Kidney epithelial cell (primary cell): ENCODE measurements at regions not wholly inside any gene's neighbourhood (a gene's known extent, or its start where the extent isn't known, plus 50 kb on each side); places are given as distances from the start of the nearest gene placed in this dataset.
A peak's percentile ranks its signal among the peaks of the same experiment; 100 is the strongest.

Source experiments
- DNase-seq: peaks from one replicate; pipeline ENCODE4 v3.0.0-alpha.2; 2010; ENCODE audit warnings: low read depth
- H3K27me3 ChIP-seq: 2 replicates; pipeline ENCODE4 v1.6.0; 2011; ENCODE audit warnings: low read length; ENCODE audit not compliant: control insufficient read depth, insufficient read depth
- H3K36me3 ChIP-seq: 2 replicates; pipeline ENCODE4 v1.5.1; 2011; ENCODE audit warnings: low read length; ENCODE audit not compliant: control insufficient read depth, insufficient read depth
- H3K4me3 ChIP-seq: 2 replicates; pipeline ENCODE4 v1.5.1; 2011; ENCODE audit warnings: low read depth, mild to moderate bottlenecking, control low read depth, low read length
- CTCF ChIP-seq: IDR thresholded peaks from 2 replicates; pipeline ENCODE4 v1.5.1; 2011; ENCODE audit warnings: mild to moderate bottlenecking, moderate library complexity, low read length, control low read depth, inconsistent platforms; ENCODE audit not compliant: insufficient read depth, poor library complexity, severe bottlenecking

DNA sequence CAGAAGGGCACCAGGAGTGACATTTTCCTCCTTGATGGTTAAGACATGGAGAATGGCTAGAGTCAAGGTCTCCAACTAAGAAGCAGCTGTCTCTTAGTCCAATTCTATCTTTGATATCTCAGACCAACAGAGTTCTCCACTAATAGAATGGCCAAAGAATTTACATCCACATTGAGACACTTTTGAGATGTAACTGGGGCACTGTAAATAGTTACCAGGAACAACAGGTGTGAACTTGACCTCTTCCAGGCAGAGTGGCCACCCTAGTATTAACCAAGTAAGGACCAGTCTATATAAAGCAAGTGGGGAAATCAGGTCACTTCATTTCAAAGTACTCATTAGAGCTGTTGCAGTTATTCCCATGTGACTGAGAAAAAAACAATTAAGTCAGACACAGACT, 159.7 kb upstream of the RAD23B start:
- no peak for DNase-seq
- Histone ChIP-seq H3K27me3 (peaks cover 4% of the 10 kb centered on the region), H3K4me3 (no peak overlapping the region), H3K36me3 (no peaks in the 10 kb centered on the region)
- TF ChIP-seq CTCF, result no peak

GRCh38 chr9:107127608-107128007, 155.5 kb upstream of the RAD23B start:
- no peak for DNase-seq
- TF ChIP-seq CTCF, result no peak

DNA sequence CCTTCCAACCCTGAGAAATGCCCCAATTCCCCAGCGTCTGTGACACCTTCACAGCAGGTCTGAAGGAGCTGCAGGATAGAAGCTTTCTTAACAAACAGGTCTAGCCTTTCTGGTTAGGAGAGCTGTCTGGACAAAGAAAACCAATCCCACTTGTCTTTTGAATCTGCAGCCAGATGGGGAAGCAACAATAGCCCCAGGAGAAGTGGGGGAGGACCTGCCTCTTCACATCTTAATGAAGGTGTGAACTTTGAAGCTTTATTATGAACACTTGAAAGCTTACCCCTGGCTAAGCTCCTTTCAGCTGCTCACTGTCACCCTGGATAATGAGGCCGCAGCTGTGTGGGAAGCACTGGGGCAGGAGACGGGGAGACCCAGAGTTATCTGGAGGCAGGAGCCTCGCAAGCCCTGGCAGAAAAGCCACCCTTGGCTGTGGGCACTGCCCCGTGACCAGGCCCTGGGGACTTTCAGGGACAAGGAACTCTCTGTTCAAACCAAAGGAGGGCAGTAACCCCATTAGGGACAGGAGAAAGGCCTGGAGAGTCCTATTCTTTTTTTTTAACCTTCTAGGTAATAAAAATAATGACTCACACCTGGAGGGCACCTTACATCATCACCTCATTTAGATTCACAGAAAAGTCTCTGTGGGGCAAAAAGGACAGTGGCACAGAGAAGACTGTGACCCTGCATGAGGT, 151.8 kb upstream of the RAD23B start:
- H3K27me3 ChIP-seq, result peaks cover 4% of the 10 kb centered on the region
- no peak for DNase-seq
- no peaks in the 10 kb centered on the region for H3K36me3 ChIP-seq
- H3K4me3 ChIP-seq, result no peak overlapping the region
- TF ChIP-seq CTCF, result no peak

More at GRCh38 chr9:107127608-107128007, 155.5 kb upstream of the RAD23B start:
- H3K27me3 ChIP-seq, result peaks cover 4% of the 10 kb centered on the region
- no peaks in the 10 kb centered on the region for H3K36me3 ChIP-seq
- no peak overlapping the region for H3K4me3 ChIP-seq

GRCh38 chr9:107136296-107136695, 146.8 kb upstream of the RAD23B start:
- Histone ChIP-seq H3K27me3 (no peaks in the 10 kb centered on the region), H3K36me3 (no peaks in the 10 kb centered on the region), H3K4me3 (no peak overlapping the region)
- no peak for TF ChIP-seq CTCF
- no peak for DNase-seq

- no peak for DNase-seq
- Histone ChIP-seq H3K36me3 (no peaks in the 10 kb centered on the region), H3K4me3 (no peak overlapping the region), H3K27me3 (no peaks in the 10 kb centered on the region)
- TF ChIP-seq CTCF, result peak; percentile 53
Observed at GRCh38 chr9:107137495-107138202, 145.4 kb upstream of the RAD23B start.
